ENCODE measurements at regions not wholly inside any gene's neighbourhood (a gene's known extent, or its start where the extent isn't known, plus 50 kb on each side); places are given as distances from the start of the nearest gene placed in this dataset.
A peak's percentile ranks its signal among the peaks of the same experiment; 100 is the strongest.

DNA sequence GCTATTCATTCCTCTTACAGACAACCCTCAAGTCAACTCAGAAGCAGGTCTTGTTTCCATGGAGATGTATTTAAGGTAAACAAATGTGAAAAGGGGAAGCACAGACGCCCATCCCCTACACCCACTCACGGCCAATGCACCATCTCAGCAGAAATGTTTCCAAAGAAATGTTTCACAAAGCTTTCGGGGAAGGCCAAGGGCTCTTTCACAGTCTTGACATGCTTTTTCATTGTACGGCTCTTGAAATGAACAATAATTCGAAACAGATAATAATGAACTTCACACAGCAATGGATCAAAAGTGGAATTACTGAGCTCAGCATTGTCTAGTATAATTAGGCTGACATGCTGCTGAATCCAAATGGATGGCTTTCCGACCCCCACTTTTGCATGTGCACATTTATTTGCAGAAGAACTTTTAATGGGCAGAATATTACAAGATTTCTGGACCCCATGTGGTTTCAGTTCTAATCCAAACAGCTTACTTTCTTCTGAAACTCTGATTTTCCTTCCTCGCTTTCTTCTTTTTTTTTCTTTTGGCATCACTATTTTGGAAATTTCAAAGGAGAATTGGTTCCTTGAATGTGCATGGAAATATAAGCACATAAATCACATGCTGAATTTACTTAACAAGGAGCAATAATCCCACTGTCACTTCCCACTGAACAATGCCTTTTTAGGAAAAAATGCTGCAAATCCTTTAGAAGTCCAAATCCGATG, 160.9 kb downstream of the SMIM20 start:
- DNase-seq = no peak

GRCh38 chr4:26075583-26075982, 161.6 kb downstream of the SMIM20 start:
- no peak for DNase-seq

- DNase-seq = no peak
Observed at GRCh38 chr4:26076000-26076587, 162.1 kb downstream of the SMIM20 start.

GRCh38 chr4:26076896-26077295, 162.9 kb downstream of the SMIM20 start:
- peak; percentile 35 for DNase-seq

- no peak for DNase-seq
Observed at GRCh38 chr4:26077756-26078155, 163.7 kb downstream of the SMIM20 start.

DNA sequence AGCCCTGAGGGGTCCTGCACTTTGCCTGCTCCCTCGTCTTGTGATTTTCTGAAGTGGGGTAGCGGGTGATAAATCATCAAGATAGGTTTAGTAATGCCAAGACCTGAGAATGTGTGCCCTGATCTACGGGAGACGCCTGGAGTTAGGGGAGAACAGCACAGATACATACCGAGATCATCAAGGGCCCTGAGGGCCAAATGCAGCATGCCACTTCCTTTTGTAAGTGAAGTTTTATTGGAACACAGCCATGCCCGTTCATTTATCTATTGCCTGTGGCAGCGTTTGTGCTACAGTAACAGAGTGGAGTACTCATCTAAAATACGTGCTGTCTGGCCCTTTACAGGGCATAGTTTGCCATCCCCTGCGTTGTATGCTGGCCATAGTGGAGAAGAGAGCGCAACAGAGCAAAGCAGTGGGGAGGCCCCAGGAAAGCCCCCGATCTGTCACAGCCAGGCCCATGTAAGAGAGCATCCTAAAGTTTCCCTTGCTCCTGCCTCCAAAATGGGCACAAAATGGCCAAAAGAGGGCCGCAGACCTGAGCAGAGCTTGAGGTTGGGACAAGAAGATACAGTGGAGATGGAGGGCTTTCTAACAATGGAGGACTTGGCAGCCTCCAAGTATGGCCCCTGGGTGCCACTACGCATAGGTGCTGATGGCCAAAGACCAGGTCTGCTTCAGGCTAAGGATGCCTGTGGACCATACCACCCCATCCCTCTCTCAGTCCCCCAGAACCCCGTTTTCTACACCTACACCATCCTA, 167.0 kb downstream of the SMIM20 start:
- DNase-seq = no peak

DNA sequence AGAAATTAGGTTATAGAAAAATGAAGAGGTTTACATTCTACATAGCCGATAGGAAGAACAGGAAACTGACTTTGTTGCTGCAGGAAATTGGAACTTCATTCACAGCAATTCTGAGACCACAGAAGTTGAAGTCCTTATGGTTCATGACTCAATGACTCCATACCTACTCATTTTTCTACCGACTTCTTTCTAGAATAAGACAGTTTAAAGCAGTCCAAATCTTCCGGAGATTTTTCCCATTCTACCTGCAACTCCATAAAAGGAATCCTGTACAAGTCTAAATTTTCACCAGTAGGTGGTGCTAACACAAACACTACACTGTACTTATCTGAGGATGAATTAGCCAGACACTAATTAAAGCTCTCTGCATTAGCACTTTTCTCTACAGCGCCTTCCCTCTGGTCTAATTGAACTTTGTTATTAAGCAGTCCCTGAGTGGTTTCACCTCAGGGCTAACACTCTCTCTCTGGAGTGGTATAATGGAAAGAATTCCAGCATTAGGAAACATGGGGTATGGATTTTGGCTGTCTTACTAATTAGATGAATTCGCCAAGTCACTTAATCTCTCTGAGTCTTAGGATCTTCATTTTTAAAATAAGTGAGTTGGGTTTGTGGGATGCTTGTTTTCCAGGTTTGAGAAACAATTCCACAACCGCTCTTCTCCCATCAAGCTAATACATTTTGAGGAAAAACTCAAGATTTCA, 167.9 kb downstream of the SMIM20 start:
- no peak for DNase-seq

GRCh38 chr4:26082565-26082964, 168.5 kb downstream of the SMIM20 start:
- DNase-seq = no peak

DNA sequence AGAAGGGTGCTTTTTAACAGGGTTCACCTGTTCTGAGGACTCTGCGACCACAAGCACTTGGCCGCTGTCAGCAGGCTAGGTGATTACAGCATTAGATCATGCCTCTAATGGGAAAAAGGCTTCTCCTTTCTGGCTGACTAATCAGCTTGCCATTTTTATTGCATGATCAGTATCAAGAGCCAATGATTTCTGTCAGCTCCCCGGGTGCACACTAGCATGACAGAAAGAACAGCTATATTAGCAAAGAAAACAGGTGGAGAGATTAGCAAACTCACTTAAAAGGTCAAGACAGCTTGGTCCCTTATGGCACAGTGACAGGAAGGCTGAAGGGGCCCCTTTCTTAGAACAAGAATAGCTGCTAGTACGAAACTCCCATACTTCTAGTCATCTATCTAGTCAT, 170.0 kb downstream of the SMIM20 start:
- peak; percentile 85 for DNase-seq

- DNase-seq = no peak
Observed at GRCh38 chr4:26084414-26084813, 170.4 kb downstream of the SMIM20 start.

DNA sequence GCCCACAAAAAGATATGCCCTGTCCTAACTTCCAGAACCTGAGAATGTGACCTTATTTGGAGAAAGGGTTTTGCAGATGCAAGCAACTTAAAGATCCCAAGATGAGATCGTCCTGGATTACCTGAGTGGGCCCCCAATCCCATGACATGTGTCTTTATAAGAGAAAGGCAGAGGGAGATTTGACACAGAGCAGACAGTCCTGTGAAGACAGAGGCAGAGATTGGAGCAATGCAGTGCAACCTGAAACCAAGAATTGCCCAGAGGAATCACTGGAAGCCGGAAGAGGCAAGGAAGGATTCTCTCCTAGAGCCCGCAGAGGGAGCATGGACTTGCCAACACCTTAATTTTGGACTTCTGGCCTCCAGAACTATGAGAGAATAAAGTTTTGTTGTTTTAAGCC, 171.5 kb downstream of the SMIM20 start:
- DNase-seq = no peak

DNA sequence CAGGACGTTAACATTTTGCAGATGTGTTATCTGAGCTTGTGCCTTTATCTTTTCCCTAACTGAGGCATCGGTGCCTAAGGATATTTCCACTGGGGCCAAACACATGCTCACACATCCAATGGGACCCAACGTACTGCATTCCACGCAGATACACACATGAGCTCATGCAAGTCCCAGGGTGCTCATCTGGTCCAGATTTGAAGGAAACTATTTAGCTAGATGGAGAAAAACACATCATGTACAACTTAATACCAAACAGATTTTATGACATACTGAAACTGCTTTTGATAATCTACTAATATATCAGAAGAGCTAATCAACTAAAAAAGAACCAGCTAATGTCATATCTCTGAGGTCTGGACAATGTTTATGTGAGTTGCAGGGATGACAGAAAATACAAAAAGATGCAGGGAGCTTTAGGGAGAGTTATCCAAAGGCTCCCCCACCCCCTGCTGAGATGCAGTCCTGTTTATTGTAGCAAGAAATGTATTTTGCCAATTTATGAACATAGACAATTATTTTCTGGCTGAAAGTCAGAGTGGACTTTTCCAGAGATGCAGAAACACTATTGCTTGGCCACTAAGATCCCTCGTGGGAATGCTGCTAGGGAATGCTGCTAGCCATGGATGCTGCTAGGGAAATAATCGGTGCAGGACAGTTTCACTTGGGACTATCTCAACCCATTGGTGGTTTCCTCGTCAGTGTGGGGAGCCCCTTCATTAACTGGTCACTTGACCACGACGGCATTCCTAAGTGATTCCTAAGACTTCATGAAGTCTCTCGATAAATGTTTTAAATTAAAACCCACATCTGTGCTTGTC, 172.8 kb downstream of the SMIM20 start:
- no peak for DNase-seq

- peak; percentile 77 for DNase-seq
Observed at GRCh38 chr4:26088433-26088928, 174.5 kb downstream of the SMIM20 start.

GRCh38 chr4:26093551-26093950, 179.5 kb downstream of the SMIM20 start:
- DNase-seq = no peak

GRCh38 chr4:26094076-26094475, 180.1 kb downstream of the SMIM20 start:
- no peak for DNase-seq

GRCh38 chr4:26094911-26095310, 180.9 kb downstream of the SMIM20 start:
- DNase-seq = no peak

GRCh38 chr4:26099967-26100366, 185.9 kb downstream of the SMIM20 start:
- no peak for DNase-seq

DNA sequence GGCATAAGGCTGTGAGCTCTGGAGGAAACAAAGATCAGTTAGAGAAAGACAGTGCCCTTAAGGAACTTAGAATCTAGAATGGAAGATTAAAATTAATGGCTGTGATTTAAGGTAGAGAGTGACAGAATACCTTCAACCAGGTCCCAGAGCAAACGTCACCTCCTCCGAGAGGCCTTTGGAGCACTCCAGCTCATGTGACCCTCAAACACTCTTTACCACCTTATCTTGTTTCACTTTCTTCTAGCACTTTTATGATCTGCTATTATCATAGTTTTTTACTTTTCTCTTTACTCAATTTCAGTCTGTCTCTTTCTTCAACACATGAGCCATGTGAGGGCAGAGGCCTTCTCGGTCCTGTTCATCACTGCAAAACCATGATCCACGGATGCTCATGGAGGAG, 187.0 kb downstream of the SMIM20 start:
- DNase-seq = no peak

- no peak for DNase-seq
Observed at GRCh38 chr4:26104056-26104685, 190.2 kb downstream of the SMIM20 start.

- no peak for DNase-seq
Observed at GRCh38 chr4:26105337-26105736, 191.3 kb downstream of the SMIM20 start.

GRCh38 chr4:26105815-26106699, 192.0 kb downstream of the SMIM20 start:
- DNase-seq = peak; percentile 61
